ENCODE measurements at regions not wholly inside any gene's neighbourhood (a gene's known extent, or its start where the extent isn't known, plus 50 kb on each side); places are given as distances from the start of the nearest gene placed in this dataset.

DNA sequence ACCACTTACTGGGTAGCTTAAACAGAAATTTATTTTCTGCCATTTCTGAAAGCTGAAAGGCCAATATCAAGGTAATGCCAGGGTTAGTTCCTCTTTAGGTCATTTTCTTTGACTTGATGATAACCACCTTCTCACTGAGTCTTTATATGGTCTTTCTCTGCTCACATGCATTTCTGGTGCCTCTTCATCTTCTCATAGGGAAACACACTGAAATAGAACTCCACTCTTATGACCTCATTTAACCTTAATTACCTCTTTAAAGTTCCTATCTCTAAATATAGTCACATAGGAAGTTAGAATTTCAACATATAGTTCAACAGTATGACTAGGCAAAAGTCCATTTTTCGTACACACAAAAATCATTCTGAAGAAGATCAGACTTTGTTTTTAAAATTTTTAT, 616.8 kb upstream of the VRK2 start:
- Histone ChIP-seq H3K4me3 (no peak overlapping the region), H3K36me3 (replicated peaks in 1 of 2; ENCODE audit: insufficient read depth in 1 of 2, low read depth in 2 of 2) (no peaks in the 10 kb centered on the region), H3K27me3 (no peaks in the 10 kb centered on the region), H3K27ac (no peak overlapping the region), H3K9me3 (no peaks in the 10 kb centered on the region), H3K4me1 (no peaks in the 10 kb centered on the region)
- TF ChIP-seq, protein P1, sequence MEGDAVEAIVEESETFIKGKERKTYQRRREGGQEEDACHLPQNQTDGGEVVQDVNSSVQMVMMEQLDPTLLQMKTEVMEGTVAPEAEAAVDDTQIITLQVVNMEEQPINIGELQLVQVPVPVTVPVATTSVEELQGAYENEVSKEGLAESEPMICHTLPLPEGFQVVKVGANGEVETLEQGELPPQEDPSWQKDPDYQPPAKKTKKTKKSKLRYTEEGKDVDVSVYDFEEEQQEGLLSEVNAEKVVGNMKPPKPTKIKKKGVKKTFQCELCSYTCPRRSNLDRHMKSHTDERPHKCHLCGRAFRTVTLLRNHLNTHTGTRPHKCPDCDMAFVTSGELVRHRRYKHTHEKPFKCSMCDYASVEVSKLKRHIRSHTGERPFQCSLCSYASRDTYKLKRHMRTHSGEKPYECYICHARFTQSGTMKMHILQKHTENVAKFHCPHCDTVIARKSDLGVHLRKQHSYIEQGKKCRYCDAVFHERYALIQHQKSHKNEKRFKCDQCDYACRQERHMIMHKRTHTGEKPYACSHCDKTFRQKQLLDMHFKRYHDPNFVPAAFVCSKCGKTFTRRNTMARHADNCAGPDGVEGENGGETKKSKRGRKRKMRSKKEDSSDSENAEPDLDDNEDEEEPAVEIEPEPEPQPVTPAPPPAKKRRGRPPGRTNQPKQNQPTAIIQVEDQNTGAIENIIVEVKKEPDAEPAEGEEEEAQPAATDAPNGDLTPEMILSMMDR (IDR thresholded peaks at IDR 0.05), result no peak
- no peak for TF ChIP-seq POLR2A (IDR thresholded peaks at IDR 0.05)
- ATAC-seq, result no peak
- DNase-seq, result no peak
- 30 to 73% methylated on average over 1 of the region's 1 CpG for WGBS, 2 donors
- intact Hi-C loops (cut with DNase I), result no loop called here

DNA sequence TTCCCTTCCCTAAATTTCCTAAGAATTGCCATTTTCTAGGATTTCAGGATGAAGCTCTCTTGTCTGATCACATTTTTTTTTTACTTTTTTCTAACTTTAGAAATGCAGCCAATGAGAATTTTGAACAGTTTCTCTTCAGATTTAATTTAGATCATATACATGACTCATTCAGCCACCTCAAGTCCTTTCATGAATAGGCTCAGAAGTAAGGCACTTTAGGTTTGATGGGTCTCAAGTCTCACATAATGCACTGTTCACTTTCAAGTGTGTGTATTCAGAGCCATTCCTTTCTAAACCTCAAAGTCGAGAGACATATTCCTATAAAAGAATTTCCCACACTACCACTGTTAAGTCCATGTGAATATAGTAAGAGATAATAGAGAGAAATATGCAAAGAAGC, 614.1 kb upstream of the VRK2 start:
- 58 to 65% methylated on average over 1 of the region's 1 CpG for whole genome bisulfite sequencing, 2 donors
- no peak overlapping the region for H3K4me3 ChIP-seq
- H3K4me1 ChIP-seq, result no peaks in the 10 kb centered on the region
- TF ChIP-seq, protein P1 (IDR thresholded peaks at IDR 0.05), result no peak
- no peak for TF ChIP-seq POLR2A (IDR thresholded peaks at IDR 0.05)
- no peak for DNase-seq
- no peak overlapping the region for H3K27ac ChIP-seq
- H3K27me3 ChIP-seq, result no peaks in the 10 kb centered on the region
- no peak for ATAC-seq
- H3K9me3 ChIP-seq, result no peaks in the 10 kb centered on the region
- intact Hi-C loops (cut with DNase I), result no loop called here
- H3K36me3 ChIP-seq (replicated peaks in 1 of 2; ENCODE audit: insufficient read depth in 1 of 2, low read depth in 2 of 2), result no peaks in the 10 kb centered on the region

DNA sequence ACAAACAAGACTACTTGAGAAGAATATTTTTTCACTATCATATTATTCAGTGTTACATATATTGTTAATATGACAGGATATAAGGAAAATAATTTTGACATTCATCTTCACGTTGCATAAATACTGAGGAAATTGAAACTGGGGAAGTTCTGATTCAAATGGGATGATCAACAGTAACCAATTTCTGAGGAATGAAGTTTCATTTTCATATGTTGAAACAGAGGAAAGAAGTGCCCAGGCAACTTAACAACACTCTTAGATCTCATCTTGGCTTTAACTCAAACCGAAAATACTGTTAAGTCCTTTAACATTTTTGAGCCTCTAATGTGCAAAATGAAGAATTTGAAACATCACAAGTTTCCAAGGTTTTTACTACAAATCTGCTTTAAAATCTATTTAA, 612.2 kb upstream of the VRK2 start:
- intact Hi-C loops (cut with DNase I), result no loop called here
- ATAC-seq (no peak), DNase-seq (no peak)
- Histone ChIP-seq H3K4me3 (no peak overlapping the region), H3K27ac (no peak overlapping the region), H3K27me3 (no peaks in the 10 kb centered on the region), H3K9me3 (no peaks in the 10 kb centered on the region), H3K36me3 (replicated peaks in 1 of 2; ENCODE audit: insufficient read depth in 1 of 2, low read depth in 2 of 2) (no peaks in the 10 kb centered on the region), H3K4me1 (no peaks in the 10 kb centered on the region)
- TF ChIP-seq, protein P1 (IDR thresholded peaks at IDR 0.05), result no peak
- no peak for TF ChIP-seq POLR2A (IDR thresholded peaks at IDR 0.05)
- WGBS, 2 donors, result 51 to 53% methylated on average over 2 of the region's 2 CpGs

DNA sequence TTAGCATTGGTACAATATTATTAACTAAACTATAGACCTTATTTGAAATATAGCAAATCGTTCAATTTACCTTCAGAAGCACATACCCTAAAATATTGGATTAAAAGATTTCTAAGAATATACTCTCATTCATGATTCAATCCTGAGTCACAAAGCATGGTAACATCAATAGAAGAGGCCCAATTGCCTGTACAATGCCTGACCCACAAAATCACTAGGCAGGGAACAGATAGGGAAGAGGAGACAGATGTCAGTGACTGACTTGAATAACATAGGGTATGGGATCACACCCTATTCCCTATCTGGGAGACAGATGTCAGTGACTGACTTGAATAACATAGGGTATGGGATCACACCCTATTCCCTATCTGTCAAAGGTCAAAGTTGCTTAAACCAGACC, 611.6 kb upstream of the VRK2 start:
- intact Hi-C loops (cut with DNase I), result no loop called here

DNA sequence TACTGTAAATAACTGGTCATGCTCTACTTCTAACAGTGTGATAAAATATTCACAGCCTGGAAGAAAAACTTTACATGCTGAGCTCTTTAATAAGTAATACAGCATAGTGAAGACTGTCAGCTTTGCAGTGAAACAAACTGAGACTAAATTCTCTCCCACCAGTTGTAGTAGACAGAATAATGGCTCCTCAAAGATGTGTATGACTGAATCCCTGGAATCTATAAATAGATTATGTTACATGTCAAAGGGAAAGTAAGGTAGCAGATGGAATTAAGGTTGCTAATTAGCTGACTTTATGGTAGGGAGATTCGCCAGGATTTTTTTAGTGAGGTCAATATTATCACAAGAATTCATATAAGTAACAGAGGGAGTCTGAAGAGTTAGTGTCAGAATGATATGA, 609.5 kb upstream of the VRK2 start:
- H3K36me3 ChIP-seq (replicated peaks in 1 of 2; ENCODE audit: insufficient read depth in 1 of 2, low read depth in 2 of 2), result no peaks in the 10 kb centered on the region
- H3K9me3 ChIP-seq, result no peaks in the 10 kb centered on the region
- H3K27ac ChIP-seq, result no peak overlapping the region
- H3K4me1 ChIP-seq, result no peaks in the 10 kb centered on the region
- WGBS, 2 donors, result 64 to 69% methylated on average over 1 of the region's 1 CpG
- H3K27me3 ChIP-seq, result no peaks in the 10 kb centered on the region
- no peak for TF ChIP-seq POLR2A (IDR thresholded peaks at IDR 0.05)
- TF ChIP-seq, protein P1 (IDR thresholded peaks at IDR 0.05), result no peak
- intact Hi-C loops (cut with DNase I), result no loop called here
- DNase-seq (no peak), ATAC-seq (no peak)
- H3K4me3 ChIP-seq, result no peak overlapping the region

More for the DNA sequence above, 611.6 kb upstream of the VRK2 start:
- no peak for TF ChIP-seq POLR2A (IDR thresholded peaks at IDR 0.05)
- TF ChIP-seq, protein P1 (IDR thresholded peaks at IDR 0.05), result no peak
- H3K4me1 ChIP-seq, result no peaks in the 10 kb centered on the region
- 80 to 83% methylated on average over 1 of the region's 1 CpG for WGBS, 2 donors
- no peaks in the 10 kb centered on the region for H3K36me3 ChIP-seq (replicated peaks in 1 of 2; ENCODE audit: insufficient read depth in 1 of 2, low read depth in 2 of 2)
- ATAC-seq, result no peak
- no peak overlapping the region for H3K27ac ChIP-seq
- no peak for DNase-seq
- no peak overlapping the region for H3K4me3 ChIP-seq
- H3K27me3 ChIP-seq, result no peaks in the 10 kb centered on the region
- H3K9me3 ChIP-seq, result no peaks in the 10 kb centered on the region
